Brain pericyte (primary cell): ENCODE measurements at regions not wholly inside any gene's neighbourhood (a gene's known extent, or its start where the extent isn't known, plus 50 kb on each side); places are given as distances from the start of the nearest gene placed in this dataset.
"Not testable (repeated sequence)": the region's sequence is repeated elsewhere in the genome, so short reads cannot be mapped to it uniquely, and the experiment has no call there.

Experiments used
- DNase-seq: peaks from one replicate; pipeline ENCODE4 v3.0.0-alpha.2; 2012; ENCODE audit warnings: low read depth, low spot score

- DNase-seq: no peak
Measured at GRCh38 chr2:199570934-199571333, 113.2 kb upstream of the SATB2 start.

GRCh38 chr2:199569336-199569735, 111.6 kb upstream of the SATB2 start:
- no peak for DNase-seq

GRCh38 chr2:199558156-199558555, 100.4 kb upstream of the SATB2 start:
- no peak for DNase-seq

- DNase-seq: no peak
Measured at GRCh38 chr2:199556527-199557285, 99.0 kb upstream of the SATB2 start.

DNA sequence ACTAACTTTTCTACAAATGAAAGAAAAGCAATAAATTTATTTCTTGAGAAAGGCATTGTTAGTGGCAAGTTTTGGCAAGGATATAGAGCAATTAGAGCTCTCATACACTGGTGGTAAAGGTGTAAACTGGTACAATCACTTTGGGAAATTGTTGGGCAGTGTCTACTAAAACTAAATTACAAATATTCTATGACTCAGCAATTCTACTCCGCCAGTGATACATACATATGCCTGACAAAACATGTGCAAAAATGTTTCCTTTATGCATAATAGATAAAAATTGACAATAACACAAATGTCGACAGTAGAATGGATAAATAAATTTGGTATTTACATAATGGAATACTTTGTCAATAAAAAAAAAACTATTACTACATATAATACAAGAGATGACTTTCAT, 96.3 kb upstream of the SATB2 start:
- DNase-seq: no peak

DNA sequence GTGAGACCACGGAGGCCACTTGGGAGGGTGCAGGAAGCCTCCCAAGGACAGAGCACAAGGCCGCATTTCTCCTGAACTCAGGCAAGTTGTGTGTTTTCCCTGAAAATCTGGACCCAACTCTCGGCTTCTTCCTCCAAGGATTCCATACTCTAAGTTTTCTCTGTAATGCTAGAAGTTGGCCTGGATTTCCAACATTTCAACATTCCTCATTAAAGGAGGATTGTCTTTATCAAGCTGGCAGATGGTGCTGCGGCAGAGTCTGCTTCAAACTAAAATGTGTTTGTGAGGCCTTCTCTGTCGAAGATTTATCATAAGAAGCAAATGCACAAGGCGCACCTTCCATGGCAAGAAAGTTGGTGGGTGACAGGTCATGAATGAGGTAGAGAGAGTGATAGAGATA, 94.4 kb upstream of the SATB2 start:
- no peak for DNase-seq

DNA sequence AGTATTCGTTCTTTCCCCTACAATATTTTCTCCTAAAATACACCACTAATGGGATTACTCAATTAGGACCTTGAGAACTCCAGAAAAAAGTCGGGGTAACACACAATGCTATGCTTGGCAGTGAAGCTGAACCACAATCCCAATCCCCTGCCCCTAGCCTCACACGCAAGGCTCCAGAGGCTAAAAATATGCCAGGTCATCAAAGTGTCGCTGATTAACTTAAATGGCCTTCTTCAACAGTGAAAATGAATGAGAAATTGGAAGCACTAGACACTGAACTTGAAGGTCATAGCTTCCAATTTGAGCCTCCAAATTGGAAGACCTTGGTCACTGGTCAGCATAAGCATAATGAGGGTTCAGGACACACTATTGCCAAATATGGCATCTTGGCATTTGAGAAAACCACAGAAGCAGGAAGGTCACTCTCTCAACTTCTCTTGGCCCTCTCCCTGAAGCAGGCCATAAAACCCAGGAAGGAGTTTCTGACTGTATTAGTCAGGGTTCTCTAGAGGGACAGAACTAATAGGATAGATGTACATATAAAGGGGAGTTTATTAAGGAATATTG, 86.0 kb upstream of the SATB2 start:
- no peak for DNase-seq

- DNase-seq: no peak
Measured at GRCh38 chr2:199535445-199536177, 77.9 kb upstream of the SATB2 start.

DNA sequence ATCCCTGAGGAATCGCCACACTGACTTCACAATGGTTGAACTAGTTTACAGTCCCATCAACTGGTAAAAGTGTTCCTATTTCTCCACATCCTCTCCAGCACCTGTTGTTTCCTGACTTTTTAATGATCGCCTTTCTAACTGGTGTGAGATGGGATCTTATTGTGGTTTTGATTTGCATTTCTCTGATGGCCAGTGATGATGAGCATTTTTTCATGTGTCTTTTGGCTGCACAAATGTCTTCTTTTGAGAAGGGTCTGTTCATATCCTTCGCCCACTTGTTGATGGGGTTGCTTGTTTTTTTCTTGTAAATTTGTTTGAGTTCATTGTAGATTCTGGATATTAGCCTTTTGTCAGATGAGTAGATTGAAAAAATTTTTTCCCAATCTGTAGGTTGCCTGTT, 76.1 kb upstream of the SATB2 start:
- not testable (repeated sequence) for DNase-seq

DNA sequence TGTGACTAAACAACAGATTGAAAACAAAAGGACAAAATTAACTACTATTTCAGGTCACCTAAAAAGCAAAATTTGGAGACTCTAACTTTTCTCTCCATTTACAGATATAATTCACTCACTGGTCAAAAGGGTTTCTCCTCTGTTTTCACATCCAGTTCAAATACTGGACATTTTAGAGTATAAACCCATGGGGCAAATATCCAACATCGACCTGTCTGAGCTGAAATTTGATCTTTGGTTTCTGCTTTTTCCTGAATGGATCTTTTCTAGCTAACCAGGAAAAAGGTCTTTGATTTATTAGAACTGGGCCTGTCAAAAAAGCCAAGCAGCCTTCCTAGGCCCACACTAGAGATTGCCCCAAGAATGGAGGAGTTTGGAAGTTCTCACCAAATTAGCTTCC, 69.3 kb upstream of the SATB2 start:
- DNase-seq: no peak

DNA sequence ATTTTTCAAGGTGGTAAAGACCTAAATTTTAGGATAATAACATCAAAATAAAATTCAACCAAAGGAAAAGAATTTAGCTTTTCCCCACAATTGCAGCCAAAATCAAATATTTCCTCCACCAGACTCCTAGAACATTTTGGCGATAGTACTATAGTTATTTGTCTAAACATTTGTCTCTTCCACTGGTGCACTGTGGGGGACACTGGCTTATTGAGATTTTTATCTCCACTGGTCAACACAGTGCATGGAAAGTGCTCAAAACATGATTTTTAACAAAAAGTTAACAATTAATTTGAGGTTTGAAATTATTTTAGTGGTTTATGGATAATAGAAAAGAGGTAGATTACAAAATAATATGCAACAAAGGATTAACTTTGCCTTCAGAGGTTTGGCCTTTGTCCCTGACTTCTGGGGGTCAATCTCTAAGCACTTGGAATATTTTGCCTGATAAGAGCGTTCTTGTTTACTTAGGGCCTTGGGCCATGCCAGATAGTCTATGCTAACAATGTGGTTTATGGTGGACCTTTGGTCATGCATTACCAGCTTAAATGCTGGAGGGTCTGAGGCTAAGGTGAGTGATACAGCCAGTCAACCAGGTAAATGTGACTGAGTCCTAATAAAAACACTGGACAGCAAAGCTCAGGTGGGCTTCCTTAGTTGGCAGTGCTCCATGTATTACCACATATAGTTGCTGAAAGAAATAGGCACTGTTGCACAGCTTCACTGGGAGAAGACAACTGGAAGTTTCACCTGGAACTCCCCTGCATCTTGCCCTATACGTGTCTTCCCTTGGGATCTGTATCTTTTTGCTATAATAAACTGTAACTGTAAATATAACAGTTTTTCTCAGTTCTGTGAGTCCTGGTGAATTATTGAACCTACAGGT, 67.2 kb upstream of the SATB2 start:
- DNase-seq: no peak

DNA sequence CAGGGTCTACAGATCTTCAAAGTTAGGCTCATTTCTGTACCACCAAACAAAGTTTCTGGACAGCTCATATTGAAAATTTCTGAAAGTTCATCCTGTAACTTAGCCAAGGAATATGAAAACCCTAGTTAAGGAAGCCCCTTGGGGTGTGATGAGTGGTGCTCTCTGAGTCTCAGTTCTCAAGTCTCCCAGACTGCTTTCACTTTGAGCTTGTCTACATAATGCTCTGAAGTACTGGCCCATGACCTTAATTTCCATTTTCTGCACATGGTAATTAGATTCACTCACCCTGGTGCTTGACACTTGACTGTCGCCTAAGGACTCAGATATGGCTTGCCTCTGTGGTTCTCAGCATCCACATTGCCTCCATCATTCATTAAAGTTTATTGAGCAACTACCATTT, 51.7 kb upstream of the SATB2 start:
- no peak for DNase-seq
